ENCODE measurements at regions not wholly inside any gene's neighbourhood (a gene's known extent, or its start where the extent isn't known, plus 50 kb on each side); places are given as distances from the start of the nearest gene placed in this dataset.

DNA sequence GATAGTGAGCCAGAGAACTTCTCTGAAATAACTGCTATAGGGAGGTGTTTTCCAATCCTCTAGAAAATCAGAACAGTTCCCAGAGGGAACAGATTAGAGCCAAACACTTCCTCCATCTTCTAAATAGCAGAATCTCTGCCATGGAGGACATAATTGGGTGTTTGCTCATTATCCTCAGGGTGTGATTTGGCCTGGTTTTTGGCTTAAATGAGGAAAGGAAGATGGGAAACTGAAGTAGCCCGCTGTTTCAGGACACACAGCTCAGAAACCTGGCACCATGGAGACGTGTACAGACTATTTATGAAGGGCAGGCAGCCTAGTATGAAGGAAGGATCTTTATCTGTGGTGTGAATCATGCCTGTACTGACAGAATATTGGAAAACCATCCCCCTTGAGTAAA, 231.7 kb upstream of the PRKD1 start:
- TF ChIP-seq, protein P1, sequence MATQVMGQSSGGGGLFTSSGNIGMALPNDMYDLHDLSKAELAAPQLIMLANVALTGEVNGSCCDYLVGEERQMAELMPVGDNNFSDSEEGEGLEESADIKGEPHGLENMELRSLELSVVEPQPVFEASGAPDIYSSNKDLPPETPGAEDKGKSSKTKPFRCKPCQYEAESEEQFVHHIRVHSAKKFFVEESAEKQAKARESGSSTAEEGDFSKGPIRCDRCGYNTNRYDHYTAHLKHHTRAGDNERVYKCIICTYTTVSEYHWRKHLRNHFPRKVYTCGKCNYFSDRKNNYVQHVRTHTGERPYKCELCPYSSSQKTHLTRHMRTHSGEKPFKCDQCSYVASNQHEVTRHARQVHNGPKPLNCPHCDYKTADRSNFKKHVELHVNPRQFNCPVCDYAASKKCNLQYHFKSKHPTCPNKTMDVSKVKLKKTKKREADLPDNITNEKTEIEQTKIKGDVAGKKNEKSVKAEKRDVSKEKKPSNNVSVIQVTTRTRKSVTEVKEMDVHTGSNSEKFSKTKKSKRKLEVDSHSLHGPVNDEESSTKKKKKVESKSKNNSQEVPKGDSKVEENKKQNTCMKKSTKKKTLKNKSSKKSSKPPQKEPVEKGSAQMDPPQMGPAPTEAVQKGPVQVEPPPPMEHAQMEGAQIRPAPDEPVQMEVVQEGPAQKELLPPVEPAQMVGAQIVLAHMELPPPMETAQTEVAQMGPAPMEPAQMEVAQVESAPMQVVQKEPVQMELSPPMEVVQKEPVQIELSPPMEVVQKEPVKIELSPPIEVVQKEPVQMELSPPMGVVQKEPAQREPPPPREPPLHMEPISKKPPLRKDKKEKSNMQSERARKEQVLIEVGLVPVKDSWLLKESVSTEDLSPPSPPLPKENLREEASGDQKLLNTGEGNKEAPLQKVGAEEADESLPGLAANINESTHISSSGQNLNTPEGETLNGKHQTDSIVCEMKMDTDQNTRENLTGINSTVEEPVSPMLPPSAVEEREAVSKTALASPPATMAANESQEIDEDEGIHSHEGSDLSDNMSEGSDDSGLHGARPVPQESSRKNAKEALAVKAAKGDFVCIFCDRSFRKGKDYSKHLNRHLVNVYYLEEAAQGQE (IDR thresholded peaks at IDR 0.05; ENCODE audit: insufficient read depth in 1 of 2, low read depth in 2 of 2, low read length in 2 of 2), result no peak
- TF ChIP-seq SIN3A (IDR thresholded peaks at IDR 0.05; ENCODE audit: borderline replicate concordance, insufficient read depth, low read length) (no peak), POLR2AphosphoS5 (IDR thresholded peaks at IDR 0.05; ENCODE audit: low read depth, low read length) (no peak), FOXP2 (optimal IDR thresholded peaks at IDR 0.05; ENCODE audit: borderline replicate concordance, extremely low read depth, extremely low read length, insufficient read depth) (no peak), TAF1 (IDR thresholded peaks at IDR 0.05; ENCODE audit: borderline replicate concordance, insufficient read depth, low read length) (no peak)

- TF ChIP-seq POLR2AphosphoS5 (IDR thresholded peaks at IDR 0.05; ENCODE audit: low read depth, low read length), result no peak
- TF ChIP-seq FOXP2 (optimal IDR thresholded peaks at IDR 0.05; ENCODE audit: borderline replicate concordance, extremely low read depth, extremely low read length, insufficient read depth), result no peak
- TF ChIP-seq TAF1 (IDR thresholded peaks at IDR 0.05; ENCODE audit: borderline replicate concordance, insufficient read depth, low read length), result peak; percentile 26; the same call in 1 of the 2 replicates
- TF ChIP-seq SIN3A (IDR thresholded peaks at IDR 0.05; ENCODE audit: borderline replicate concordance, insufficient read depth, low read length), result no peak
- TF ChIP-seq, protein P1 (IDR thresholded peaks at IDR 0.05; ENCODE audit: insufficient read depth in 1 of 2, low read depth in 2 of 2, low read length in 2 of 2), result no peak
Measured at GRCh38 chr14:30160608-30161007, 233.0 kb upstream of the PRKD1 start.

GRCh38 chr14:30162066-30162465, 234.4 kb upstream of the PRKD1 start:
- TF ChIP-seq SIN3A (IDR thresholded peaks at IDR 0.05; ENCODE audit: borderline replicate concordance, insufficient read depth, low read length) (no peak), FOXP2 (optimal IDR thresholded peaks at IDR 0.05; ENCODE audit: borderline replicate concordance, extremely low read depth, extremely low read length, insufficient read depth) (no peak), TAF1 (IDR thresholded peaks at IDR 0.05; ENCODE audit: borderline replicate concordance, insufficient read depth, low read length) (no peak), POLR2AphosphoS5 (IDR thresholded peaks at IDR 0.05; ENCODE audit: low read depth, low read length) (no peak)
- TF ChIP-seq, protein P1 (IDR thresholded peaks at IDR 0.05; ENCODE audit: insufficient read depth in 1 of 2, low read depth in 2 of 2, low read length in 2 of 2), result no peak

DNA sequence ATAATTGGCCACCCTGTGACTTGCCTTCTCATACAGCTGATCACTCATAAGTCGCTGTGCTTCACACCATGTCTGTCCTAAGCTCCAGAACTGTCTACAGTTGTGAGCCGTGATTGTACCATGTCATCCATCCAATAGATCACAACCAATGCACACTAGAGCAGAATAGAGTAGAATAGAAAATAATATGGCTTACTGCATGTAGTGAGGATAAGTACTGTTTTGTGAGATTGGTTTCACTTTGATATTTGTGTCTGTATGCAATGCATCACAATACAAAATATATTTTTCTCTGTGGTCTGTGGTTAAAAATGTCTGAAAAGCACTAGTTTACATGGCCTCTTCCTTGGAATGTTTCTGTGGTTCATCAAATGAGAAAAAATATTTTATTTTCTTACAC, 237.6 kb upstream of the PRKD1 start:
- TF ChIP-seq, protein P1 (IDR thresholded peaks at IDR 0.05; ENCODE audit: insufficient read depth in 1 of 2, low read depth in 2 of 2, low read length in 2 of 2), result no peak

DNA sequence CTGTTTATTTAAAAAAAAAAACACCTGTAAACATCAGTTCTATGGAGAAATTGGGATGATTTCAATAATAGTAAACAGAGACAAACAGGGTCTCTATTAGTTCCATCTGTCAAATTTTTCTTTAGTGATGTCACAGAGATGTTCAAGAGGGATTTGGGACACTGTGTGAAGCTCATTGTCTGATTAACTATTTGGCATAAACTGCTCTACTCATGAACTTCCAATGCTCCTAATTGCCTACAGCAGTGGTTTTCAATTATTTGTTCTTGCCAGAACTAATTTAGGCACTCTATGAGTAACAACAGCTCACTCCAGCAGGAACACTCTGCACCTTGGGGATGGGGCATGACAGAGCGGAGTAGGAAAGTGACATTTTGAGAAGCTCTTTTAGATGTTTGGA, 250.1 kb upstream of the PRKD1 start:
- no peak for TF ChIP-seq TAF1 (IDR thresholded peaks at IDR 0.05; ENCODE audit: borderline replicate concordance, insufficient read depth, low read length)
- no peak for TF ChIP-seq FOXP2 (optimal IDR thresholded peaks at IDR 0.05; ENCODE audit: borderline replicate concordance, extremely low read depth, extremely low read length, insufficient read depth)
- TF ChIP-seq SIN3A (IDR thresholded peaks at IDR 0.05; ENCODE audit: borderline replicate concordance, insufficient read depth, low read length), result no peak
- TF ChIP-seq, protein P1 (IDR thresholded peaks at IDR 0.05; ENCODE audit: insufficient read depth in 1 of 2, low read depth in 2 of 2, low read length in 2 of 2), result no peak
- TF ChIP-seq POLR2AphosphoS5 (IDR thresholded peaks at IDR 0.05; ENCODE audit: low read depth, low read length), result no peak
